GM21390 (cell line): ENCODE measurements at regions not wholly inside any gene's neighbourhood (a gene's known extent, or its start where the extent isn't known, plus 50 kb on each side); places are given as distances from the start of the nearest gene placed in this dataset.

Experiments used
- ATAC-seq: cut with Tn5 transposase; IDR thresholded peaks from one replicate; pipeline ENCODE4 v1.9.1; 2021; ENCODE audit not compliant: unreplicated experiment

DNA sequence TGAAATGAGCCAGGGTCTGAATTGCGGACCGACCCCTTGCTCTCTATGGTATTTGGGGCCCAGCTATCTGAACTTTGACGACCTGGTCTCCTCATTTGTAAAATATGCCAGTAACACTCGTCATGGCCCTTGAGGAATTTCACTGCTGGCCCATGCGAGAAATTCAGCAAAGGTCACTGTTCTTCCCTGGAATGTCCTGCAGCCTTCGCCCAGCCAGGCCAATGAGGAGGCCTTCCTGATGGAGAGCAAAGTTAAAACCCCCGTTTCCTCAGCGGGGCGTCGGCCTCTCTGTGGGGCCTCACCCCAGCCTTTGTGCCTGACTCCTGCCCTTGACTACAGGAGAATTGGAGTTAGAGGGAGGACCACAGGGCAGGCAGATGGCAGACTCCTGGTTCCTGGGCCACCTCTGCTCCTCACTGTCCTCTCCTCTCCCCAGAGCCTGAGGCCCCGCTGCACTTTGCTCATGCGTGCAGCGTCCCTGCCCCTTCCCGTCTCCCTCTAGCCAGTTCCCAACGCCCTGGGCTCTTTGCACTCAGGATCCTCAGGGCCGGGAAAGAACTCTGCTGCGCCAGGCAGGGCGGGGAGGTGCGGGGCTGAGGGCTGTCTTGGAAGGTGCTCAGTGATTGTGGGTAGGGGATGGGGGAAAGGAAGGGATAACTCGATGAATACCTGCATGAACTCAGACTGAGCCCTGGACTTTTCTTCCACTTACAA lies 257.0 kb upstream of the RAB6C start:
- no peak for ATAC-seq

DNA sequence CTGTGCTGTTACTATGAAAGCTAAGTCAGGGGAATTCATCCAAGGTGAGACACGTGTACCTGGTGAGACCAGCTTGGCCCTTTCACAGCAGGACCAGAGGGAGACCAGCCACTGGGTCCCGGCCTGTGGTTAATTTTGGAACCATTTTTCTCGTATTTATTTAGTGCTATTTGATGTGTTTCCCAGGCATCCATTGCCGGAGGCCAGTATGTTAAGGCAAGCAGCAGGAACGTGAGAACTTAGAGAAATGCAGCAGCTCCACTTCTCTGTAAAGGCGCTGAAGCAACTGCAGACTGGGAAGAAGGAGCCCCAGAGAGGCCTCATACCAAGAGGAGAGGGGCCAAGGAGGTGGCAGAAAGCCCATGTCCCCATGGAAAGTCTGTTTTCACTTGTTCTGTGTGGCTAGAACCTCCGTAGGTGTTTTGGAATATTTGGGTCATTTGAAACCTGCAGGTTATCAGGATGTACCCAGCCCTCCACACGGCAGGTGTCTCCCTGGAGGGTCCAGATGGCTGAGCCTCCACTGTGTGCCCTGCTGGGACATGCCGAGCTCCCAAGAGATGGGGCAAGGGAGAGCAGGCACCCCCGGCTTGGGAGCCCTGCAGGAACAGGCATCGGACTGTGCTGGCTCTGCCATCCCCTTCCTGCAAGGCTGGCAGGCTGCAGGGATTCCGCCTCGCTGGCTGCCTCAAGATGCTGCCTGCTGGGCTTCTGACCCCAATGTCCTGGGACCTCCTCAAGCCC lies 256.0 kb upstream of the RAB6C start:
- no peak for ATAC-seq

DNA sequence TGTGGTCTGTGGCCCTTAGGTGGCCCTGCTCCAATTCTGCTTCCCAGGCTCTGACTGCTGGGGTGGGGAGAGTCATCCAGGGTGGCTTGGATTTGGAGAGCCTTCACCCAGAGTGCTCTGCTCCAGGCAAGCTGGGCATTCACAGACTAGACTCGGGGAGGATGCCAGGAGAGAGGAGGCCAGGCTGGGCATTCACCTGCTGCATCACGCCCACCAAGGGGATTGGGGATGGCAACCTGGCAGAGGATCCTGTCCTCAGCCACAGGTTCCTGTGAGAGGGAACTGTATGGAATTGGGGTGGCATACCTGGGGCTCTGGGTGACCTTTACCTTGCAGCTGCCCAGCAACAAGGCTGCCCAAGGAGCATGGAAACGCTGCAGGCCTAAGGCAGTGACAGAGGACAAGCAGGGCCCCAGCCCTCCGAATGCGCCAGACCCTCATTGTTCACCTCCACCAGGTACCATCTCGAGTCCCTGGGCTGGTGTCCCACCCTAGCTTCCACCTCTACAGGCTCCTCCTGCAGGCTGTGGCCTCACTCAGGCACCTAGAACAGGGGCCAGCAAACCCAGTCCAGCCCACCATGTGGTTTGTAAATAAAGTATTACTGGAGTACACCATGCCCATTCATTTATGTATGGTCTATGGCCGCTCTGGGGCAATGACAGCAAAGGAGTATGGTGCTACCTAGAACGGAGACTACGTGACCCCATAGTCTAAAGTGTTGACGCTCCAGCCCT lies 255.3 kb upstream of the RAB6C start:
- no peak for ATAC-seq

DNA sequence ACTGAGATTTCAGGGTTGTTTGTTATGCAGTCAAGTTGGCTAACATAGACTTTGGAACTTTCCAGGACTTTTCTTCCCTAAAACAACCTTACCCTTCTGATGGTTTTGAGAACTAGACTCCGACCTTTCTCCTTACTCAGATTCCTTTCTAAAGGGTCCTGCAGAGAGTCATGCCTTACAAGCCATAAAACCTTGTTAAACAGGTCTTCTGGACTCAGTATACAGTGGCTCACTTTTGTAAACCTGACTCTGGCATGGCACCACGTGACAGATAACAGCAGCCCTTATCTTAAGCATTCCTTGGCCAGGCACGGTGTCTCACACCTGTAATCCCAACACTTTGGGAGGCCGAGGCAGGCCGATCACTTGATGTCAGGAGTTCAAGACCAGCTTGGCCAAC lies 253.2 kb upstream of the RAB6C start:
- ATAC-seq = no peak

DNA sequence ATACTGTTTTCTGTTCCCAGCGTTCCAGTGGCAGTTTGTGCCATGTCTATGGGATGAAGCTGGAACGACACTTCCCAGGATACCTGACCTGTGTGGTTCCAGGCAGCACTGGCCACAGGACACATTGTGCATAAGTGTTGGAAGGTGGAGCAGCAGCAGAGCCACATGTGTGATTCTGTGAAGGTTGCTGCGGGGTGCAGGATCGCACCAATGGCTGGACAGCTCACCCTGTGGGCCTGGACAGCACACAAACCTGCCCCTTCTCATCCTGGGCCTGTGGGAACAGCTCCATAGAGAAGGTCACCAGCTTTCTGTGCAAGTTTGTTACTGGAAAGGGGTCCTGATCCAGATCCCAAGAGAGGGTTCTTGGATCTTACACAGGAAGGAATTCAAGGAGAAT lies 252.2 kb upstream of the RAB6C start:
- ATAC-seq = no peak

DNA sequence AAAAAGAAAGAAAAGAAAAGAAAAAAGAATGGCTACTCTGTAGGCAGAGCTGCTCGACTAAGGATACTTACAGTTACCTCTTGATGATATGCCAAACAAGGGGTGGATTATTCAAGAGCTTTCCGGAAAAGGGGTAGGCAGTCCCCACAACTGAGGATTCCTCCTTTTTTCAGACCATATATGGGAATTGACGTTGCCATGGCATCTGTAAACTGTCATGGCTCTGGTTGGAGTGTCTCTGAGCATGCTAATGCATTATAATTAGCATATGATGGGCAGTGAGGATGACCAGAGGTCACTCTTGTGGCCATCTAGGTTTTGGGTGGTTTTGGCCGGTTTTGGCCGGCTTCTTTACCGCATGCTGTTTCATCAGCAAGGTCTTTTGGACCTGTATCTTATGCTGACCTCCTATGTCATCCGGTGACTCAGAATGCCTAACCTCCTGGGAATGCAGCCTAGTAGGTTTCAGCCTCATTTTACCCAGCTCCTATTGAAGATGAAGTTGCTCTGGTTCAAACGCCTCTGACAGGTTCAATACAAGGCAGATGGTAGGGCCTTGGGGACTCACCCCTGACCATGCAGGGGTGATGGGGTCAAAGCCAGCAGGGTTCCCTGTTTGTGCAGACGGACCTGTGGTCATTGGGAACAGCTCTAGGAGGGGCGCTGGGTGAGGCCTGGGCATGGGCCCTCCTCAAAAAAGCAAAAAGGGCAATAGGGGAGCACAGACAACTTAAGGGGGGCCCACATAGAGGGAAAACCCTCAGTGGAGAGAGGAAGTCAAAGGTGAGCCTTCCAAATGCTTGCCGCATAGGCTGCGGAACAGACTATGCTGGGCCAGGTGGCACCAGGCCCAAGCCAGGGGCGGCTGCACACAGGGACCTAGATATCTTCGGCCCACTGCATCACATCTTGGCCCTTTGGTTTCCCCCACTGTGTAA lies 251.2 kb upstream of the RAB6C start:
- ATAC-seq = no peak

DNA sequence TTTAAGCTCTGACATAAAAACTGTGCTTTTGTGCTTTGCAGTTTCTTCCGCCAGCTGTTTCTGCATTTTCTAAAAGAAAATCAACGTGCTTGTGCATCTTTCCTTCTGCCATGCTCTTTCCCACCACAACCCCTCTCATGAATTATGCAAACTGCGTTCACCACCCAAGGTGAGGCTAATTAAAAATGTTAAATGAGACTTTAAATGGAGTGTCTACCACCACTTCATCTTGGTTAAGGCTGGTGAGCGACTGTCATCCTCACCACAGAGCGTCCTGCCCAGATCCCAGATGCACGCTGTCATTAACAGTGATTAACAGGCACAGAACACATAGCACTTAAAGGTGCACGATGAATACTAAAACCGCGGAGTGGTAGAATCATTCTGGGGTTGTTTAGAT lies 250.5 kb upstream of the RAB6C start:
- no peak for ATAC-seq

DNA sequence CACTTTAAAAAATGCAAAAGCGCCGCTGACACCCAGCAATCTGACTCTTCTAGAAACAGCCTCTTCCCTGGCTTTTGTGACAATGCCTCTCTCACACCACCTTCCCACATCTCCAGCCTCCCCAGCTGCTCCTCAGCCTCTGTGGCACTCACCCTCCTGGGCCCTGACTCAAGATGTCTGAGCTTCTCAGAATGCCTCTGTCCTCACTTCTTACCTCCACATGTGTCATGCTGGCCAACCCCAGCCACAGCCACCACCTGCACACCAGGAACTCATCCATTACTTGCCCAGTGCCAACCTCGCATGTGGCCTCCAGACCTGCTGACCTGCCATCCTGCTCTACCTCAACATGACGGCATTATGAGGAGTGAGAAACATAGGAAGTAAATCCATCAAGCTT lies 249.8 kb upstream of the RAB6C start:
- ATAC-seq = no peak

DNA sequence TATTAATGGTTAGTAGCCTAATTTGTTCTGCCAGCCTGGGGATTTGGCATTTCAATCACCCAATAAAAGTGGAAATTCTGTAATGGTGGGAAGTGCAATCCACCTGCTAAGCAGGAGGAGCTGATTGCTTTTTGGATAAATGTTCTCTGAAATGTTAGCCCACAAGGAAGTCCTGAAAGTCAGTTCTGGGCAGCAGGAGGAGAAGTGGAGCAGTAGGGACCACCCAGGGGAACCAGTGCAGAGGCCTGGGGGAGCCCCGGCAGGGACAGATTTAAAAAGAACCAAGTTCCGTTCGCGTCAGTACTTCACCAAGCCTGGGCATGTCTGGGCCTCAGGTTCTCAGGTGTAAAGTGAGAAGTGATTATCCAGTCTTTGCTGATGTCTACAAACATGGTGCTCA lies 248.5 kb upstream of the RAB6C start:
- ATAC-seq = no peak

DNA sequence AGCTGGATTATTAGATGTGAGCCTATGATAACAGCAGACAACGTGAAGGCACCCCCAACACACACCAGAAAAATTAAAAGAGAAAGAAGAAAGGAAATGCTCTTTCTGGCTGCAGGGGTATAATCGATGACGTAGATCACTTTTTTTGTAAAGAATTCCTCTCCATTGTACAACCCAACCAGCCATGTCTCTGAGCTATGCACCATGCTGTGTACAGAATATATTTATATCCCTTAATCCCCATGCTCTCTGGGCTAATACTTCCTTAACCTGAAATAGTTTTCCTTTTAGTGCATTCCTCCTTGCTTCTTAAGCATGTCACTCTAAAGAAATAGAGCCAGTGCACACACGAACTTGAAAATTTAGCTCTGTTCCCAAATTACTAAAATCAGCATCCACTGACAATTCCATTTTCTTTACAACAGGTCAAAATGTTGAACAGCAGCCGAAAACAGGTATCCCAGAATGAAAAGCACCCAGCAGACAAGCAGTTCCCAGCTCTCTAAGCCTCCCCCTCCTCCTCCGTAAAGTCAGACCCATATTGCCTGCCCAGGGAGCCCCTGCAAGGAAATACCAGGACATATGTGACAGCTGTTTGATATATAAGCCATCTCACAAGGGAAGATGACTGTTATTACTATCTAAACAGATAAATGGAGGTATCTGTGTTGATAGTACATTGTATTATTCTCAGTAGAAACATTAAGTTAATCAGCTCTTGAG lies 247.4 kb upstream of the RAB6C start:
- no peak for ATAC-seq

DNA sequence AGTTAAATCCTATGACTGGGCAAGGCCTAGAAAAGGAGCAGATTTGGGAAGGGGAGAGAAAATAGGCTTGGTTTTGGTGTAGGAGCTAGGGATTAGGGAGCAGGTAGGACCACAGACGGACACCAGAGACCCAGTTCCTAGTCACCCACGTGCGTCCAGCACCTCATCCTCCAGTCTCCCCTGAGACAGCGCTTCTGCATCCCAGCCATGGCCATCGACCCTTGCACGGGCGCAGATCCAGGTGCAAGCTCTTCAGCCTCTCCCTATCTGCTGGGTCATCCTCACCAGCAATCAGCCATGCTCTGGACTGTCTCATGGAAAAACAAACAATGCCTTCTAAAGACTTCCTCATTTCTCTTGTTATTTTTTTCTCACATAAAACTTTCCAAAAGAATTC lies 246.8 kb upstream of the RAB6C start:
- ATAC-seq = no peak

DNA sequence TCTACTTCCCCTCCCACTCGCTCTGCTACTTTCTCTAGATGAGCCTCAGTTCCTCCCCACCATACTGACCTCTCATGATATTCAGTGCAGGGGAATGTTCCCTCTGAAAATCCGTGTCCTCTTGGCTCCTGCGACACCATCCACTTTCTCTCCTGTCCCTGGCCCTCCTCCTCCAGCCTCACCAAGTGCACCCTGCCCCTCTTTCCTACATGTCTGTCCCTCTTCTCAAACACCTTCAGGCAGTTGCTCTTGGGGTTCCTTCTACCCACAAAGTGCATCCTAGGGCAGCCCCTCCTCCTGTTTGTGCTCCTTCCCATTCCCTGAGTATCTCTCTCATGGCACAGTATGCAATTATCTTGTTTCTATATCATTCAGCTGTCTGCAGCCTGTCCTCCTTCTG lies 246.4 kb upstream of the RAB6C start:
- no peak for ATAC-seq

DNA sequence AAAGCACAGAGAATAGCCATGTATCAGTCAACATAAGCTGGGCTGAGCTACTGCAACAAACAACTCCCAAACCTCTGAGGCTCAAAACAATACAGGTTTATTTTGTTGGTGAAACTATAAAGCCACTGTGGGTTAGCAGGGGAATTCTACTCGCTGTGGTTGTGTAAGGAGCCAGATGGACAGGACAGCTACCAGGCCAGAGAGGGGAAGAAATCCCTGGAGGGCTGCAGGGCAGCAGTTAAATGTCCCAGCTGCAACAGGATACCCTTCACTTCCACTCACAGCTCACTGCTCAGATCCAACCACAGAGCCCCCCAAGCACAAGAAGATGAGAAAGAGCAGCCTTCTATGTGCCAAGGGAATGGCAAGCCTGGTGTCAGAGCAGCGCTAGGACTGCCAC lies 245.9 kb upstream of the RAB6C start:
- ATAC-seq = no peak

DNA sequence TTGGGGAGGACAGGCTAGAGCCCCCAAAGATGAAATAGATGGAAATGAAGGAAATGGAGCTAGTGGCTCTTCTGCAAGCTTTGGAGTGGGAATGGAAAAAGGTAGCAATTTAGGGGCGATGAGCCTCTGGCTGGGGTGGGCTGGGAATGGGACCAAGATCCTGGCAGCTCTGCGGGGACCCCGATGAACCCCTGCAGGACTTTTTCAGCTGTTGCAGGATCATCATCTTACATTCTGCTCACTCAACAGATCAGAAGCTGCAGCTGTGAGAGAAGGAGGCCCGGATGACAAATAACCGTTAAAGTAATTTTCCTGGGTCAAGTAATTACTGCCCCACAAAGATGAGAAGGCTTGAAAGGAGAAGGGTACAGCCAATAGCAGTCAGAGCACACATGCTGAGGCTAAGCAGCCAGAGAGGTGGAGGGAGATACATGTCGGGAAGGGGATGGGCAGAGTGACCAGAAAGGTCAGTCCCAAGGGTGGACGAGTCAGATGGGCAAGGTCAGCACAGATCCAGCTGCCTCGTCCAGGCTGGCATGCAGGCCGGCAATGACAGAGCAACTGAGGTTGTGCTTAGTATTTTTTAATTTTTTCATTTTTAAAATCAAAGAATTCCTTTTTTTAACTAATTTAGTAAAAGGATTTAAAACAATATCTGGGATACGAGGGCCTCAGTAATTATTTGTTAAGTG lies 245.0 kb upstream of the RAB6C start:
- no peak for ATAC-seq

DNA sequence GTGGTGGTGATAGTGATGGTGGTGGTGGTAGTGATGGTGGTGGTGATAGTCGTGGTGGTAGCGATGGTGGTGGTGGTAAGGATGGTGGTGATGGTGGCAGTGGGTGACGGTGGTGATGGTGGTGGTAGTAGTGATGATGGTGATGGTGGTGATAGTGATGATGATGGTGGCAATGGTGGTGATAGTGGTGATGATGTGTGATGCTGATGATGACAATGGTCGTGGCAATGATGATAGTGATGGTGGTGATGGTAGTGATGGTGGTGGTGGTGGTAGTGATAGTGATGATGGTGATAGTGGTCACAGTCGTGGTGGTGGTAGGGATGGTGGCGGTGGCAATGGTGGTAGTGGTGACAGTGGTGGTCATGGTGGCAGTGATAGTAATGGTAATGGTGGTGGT lies 243.9 kb upstream of the RAB6C start:
- no peak for ATAC-seq

DNA sequence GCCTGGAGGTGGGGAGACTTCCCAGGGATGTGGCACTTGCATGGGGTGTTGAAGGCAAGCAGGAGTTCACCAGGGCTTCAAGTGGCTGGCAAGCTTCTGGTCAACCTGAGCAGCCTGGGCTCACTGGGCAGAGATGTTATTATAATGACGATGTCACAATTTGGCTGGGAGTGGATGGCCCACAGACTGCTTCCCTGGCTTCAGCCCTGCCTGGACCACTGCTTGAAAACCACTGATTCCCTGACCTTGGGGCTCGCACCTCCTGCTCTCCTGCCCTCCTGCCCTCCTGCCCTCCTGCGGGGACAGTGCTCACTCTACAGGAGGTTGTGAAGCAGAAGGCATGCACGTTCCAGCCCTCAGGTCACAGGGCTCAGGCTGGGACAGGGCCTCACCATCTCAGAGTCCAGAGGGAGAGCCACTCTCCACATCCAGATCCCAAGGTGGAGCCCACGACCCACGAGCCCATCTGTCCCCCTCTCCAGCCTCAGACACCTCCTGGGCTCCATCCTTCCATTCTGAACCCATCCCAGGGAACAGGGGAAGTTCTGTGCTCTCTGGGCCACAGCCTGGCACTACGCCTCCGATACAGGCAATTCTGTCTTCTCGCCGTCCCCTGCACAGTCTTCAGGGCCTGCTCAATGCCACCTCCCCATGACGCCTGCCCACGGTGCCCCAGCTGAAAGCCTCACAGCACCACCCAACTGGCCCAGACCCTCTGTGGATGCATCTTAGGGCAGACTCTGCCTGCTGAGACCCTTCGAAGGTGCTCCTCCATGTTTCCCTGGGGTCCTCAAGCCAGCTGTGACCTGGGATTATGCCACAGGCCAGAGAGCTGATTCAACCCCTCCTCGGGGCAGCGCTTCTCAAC lies 241.6 kb upstream of the RAB6C start:
- no peak for ATAC-seq

DNA sequence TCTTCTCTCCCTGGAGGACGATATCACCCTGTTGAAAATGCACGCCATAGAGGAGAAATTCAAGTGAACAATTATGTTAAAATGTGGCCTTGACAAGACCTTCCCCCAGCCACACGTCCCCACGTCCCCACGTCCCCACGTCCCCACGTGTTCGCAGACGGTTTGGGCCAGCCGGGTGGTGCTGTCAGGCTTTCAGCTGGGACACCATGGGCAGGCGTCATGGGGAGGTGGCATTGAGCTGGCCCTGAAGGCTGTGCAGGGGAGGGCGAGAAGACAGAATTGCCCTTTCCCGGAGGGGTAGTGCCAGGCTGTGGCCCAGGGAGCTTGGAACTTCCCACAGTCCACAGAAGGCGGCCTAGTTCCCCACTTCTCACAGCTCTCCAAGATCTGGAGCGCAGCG lies 240.7 kb upstream of the RAB6C start:
- ATAC-seq = no peak

DNA sequence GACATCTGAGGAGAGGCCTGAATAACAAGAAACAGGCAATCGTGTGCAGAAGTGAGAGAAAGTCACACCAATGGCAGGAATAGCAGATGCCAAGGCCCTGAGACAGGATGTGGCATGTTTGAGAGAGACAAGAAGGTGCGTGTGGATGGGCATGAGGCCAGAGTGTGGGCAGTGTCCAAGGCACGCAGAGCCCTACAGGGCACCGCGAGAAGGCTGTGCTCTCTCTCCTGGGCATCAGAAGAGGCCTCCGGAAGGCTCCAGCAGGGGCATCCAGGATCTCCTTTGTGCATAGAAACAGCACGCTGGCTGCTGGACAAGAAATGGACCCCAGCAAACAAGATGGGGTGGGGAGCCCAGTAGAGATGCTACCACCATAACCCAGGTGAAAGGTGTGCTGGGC lies 239.0 kb upstream of the RAB6C start:
- no peak for ATAC-seq

DNA sequence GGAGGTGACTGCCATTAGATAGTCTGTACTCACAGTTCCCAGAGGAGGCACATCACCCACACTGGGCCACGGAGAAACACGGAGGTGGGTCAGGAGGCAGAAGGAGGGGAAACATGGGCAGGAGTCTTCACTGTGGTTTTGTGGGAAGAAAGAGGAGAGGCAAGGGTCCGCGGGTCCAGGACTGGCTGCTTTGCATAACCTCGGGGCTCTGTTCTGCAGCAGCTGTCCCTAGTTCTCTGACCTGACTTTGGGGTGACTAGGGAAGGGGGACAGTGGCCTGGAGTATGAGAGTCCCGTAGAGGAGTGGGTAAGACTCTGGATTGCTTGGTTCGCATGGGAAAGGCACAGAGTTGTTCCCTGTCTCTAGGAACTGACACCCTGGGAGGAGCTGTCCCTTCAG lies 238.3 kb upstream of the RAB6C start:
- ATAC-seq = no peak
